PC-9 (cell line): ENCODE measurements at regions not wholly inside any gene's neighbourhood (a gene's known extent, or its start where the extent isn't known, plus 50 kb on each side); places are given as distances from the start of the nearest gene placed in this dataset.

Experiments
- CTCF ChIP-seq: fragments of 200-600 bp; sonication (generic); conservative IDR thresholded peaks from 2 replicates; pipeline ENCODE4 v1.6.1; 2017; ENCODE audit warnings: mixed run types, antibody characterized with exemption, mild to moderate bottlenecking, moderate library complexity
- EZH2 ChIP-seq: fragments of 200-600 bp; sonication (generic); IDR thresholded peaks from 2 replicates; pipeline ENCODE4 v1.8.0; 2017; ENCODE audit warnings: antibody characterized with exemption, low read depth

GRCh38 chr1:181396171-181396670 is 87.1 kb upstream of the CACNA1E start:
- no peak for TF ChIP-seq CTCF
- TF ChIP-seq EZH2: no peak
